SU-DHL-6 (cell line): ENCODE measurements at regions not wholly inside any gene's neighbourhood (a gene's known extent, or its start where the extent isn't known, plus 50 kb on each side); places are given as distances from the start of the nearest gene placed in this dataset.

ENCODE experiments used
- H2AFZ ChIP-seq: fragments of 200-600 bp; sonication (generic); 2 replicates; pipeline ENCODE4 v1.6.1; 2014; ENCODE audit warnings: low read depth, mild to moderate bottlenecking, moderate library complexity, mixed read lengths, antibody characterized with exemption, low read length; ENCODE audit not compliant: severe bottlenecking
- H3F3A ChIP-seq: fragments of 200-600 bp; shearing (Covaris generic); 2 replicates; pipeline ENCODE4 v1.6.0; 2016; ENCODE audit warnings: antibody characterized with exemption, mild to moderate bottlenecking; ENCODE audit not compliant: insufficient read depth
- H3K27ac ChIP-seq: fragments of 200-600 bp; sonication (generic); 2 replicates; pipeline ENCODE4 v1.5.1; 2016; ENCODE audit warnings: low read depth, mild to moderate bottlenecking, low read length, moderate library complexity, mixed read lengths
- H3K27me3 ChIP-seq: fragments of 200-600 bp; sonication (generic), shearing (Covaris generic); 2 replicates; pipeline ENCODE4 v1.6.0; 2014; ENCODE audit warnings: mild to moderate bottlenecking, low read length
- H3K36me3 ChIP-seq: fragments of 200-600 bp; sonication (generic); 2 replicates; pipeline ENCODE4 v1.6.1; 2014; ENCODE audit warnings: mild to moderate bottlenecking, low read length, mixed read lengths
- H3K4me2 ChIP-seq: fragments of 300-600, 200-600 bp; shearing (Covaris generic), sonication (generic); 2 replicates; pipeline ENCODE4 v1.6.0; 2014; ENCODE audit warnings: low read length, low read depth, mild to moderate bottlenecking; ENCODE audit not compliant: poor library complexity, severe bottlenecking
- H3K4me3 ChIP-seq: fragments of 200-600 bp; sonication (generic); 2 replicates; pipeline ENCODE4 v1.5.1; 2014; ENCODE audit warnings: antibody characterized with exemption, low read length, mild to moderate bottlenecking, mixed read lengths; ENCODE audit not compliant: insufficient read depth, poor library complexity, severe bottlenecking
- H3K79me2 ChIP-seq: fragments of 200-600 bp; sonication (generic); 2 replicates; pipeline ENCODE4 v1.6.1; 2014; ENCODE audit warnings: mild to moderate bottlenecking, low read length, moderate library complexity; ENCODE audit not compliant: insufficient read depth
- H3K9ac ChIP-seq: fragments of 200-600 bp; sonication (generic); 2 replicates; pipeline ENCODE4 v1.7.0; 2014; ENCODE audit warnings: mild to moderate bottlenecking, low read length
- H3K9me2 ChIP-seq: fragments of 200-600 bp; sonication (generic); replicated peaks from 2 replicates; pipeline ENCODE4 v1.6.1; 2014; ENCODE audit warnings: low read length; ENCODE audit not compliant: insufficient read depth
- H3K9me3 ChIP-seq: fragments of 200-600 bp; sonication (generic); 2 replicates; pipeline ENCODE4 v1.6.1; 2014; ENCODE audit warnings: low read length, mixed read lengths; ENCODE audit not compliant: insufficient read depth
- H4K20me1 ChIP-seq: fragments of 200-600 bp; sonication (generic); 2 replicates; pipeline ENCODE4 v1.6.1; 2014; ENCODE audit warnings: low read depth, mild to moderate bottlenecking, antibody characterized with exemption, low read length, moderate library complexity, mixed read lengths
- CTCF ChIP-seq: fragments of 200-600 bp; sonication (generic); IDR thresholded peaks from one replicate; pipeline ENCODE4 v1.5.1; 2017; ENCODE audit warnings: antibody characterized with exemption, mild to moderate bottlenecking, low read length, moderate library complexity; ENCODE audit not compliant: insufficient read depth, poor library complexity, severe bottlenecking
- EZH2phosphoT487 ChIP-seq: fragments of 200-600 bp; sonication (generic), shearing (Covaris generic); conservative IDR thresholded peaks from 2 replicates; pipeline ENCODE4 v1.6.1; 2018; ENCODE audit warnings: mild to moderate bottlenecking, antibody characterized with exemption, low read length, moderate library complexity, mixed read lengths

GRCh38 chr2:185245806-185246205 is 492.8 kb upstream of the FSIP2 start:
- no peak overlapping the region for H3K4me2 ChIP-seq
- no peaks in the 10 kb centered on the region for H3K27me3 ChIP-seq
- no peaks in the 10 kb centered on the region for H4K20me1 ChIP-seq
- H3F3A ChIP-seq: no peaks in the 10 kb centered on the region
- H3K27ac ChIP-seq: no peak overlapping the region
- no peak overlapping the region for H3K4me3 ChIP-seq
- H2AFZ ChIP-seq: no peak overlapping the region
- TF ChIP-seq CTCF: no peak
- no peak for TF ChIP-seq EZH2phosphoT487
- H3K9me3 ChIP-seq: no peaks in the 10 kb centered on the region
- no peaks in the 10 kb centered on the region for H3K9me2 ChIP-seq
- no peaks in the 10 kb centered on the region for H3K79me2 ChIP-seq
- no peaks in the 10 kb centered on the region for H3K36me3 ChIP-seq
- no peak overlapping the region for H3K9ac ChIP-seq

- no peak overlapping the region for H3K27ac ChIP-seq
- H3F3A ChIP-seq: no peaks in the 10 kb centered on the region
- H3K9me3 ChIP-seq: no peaks in the 10 kb centered on the region
- no peaks in the 10 kb centered on the region for H3K79me2 ChIP-seq
- TF ChIP-seq CTCF (no peak), EZH2phosphoT487 (no peak)
- H3K4me2 ChIP-seq: no peak overlapping the region
- no peak overlapping the region for H3K4me3 ChIP-seq
- H2AFZ ChIP-seq: no peak overlapping the region
- no peaks in the 10 kb centered on the region for H3K9me2 ChIP-seq
- no peak overlapping the region for H3K9ac ChIP-seq
- no peaks in the 10 kb centered on the region for H3K36me3 ChIP-seq
- no peaks in the 10 kb centered on the region for H3K27me3 ChIP-seq
- no peaks in the 10 kb centered on the region for H4K20me1 ChIP-seq
Observed at GRCh38 chr2:185246717-185247116, 491.9 kb upstream of the FSIP2 start.

- no peaks in the 10 kb centered on the region for H3K36me3 ChIP-seq
- no peaks in the 10 kb centered on the region for H3F3A ChIP-seq
- H3K79me2 ChIP-seq: no peaks in the 10 kb centered on the region
- no peak overlapping the region for H3K27ac ChIP-seq
- H3K4me2 ChIP-seq: no peak overlapping the region
- no peaks in the 10 kb centered on the region for H3K27me3 ChIP-seq
- no peak overlapping the region for H2AFZ ChIP-seq
- TF ChIP-seq EZH2phosphoT487: no peak
- TF ChIP-seq CTCF: no peak
- no peaks in the 10 kb centered on the region for H3K9me3 ChIP-seq
- H3K9ac ChIP-seq: no peak overlapping the region
- H4K20me1 ChIP-seq: no peaks in the 10 kb centered on the region
- no peaks in the 10 kb centered on the region for H3K9me2 ChIP-seq
- no peak overlapping the region for H3K4me3 ChIP-seq
Observed at GRCh38 chr2:185255566-185255965, 483.0 kb upstream of the FSIP2 start.

GRCh38 chr2:185265747-185266146 is 472.9 kb upstream of the FSIP2 start:
- Histone ChIP-seq H3F3A (no peaks in the 10 kb centered on the region), H4K20me1 (no peaks in the 10 kb centered on the region), H3K79me2 (no peaks in the 10 kb centered on the region), H3K27me3 (no peaks in the 10 kb centered on the region), H2AFZ (no peak overlapping the region), H3K9me2 (no peaks in the 10 kb centered on the region), H3K9me3 (no peaks in the 10 kb centered on the region), H3K36me3 (no peaks in the 10 kb centered on the region), H3K4me2 (no peak overlapping the region), H3K4me3 (no peak overlapping the region), H3K9ac (no peak overlapping the region), H3K27ac (no peak overlapping the region)
- TF ChIP-seq EZH2phosphoT487 (no peak), CTCF (no peak)
